MV-4-11 (cell line): ENCODE measurements at regions not wholly inside any gene's neighbourhood (a gene's known extent, or its start where the extent isn't known, plus 50 kb on each side); places are given as distances from the start of the nearest gene placed in this dataset.
"Not testable (repeated sequence)": the region's sequence is repeated elsewhere in the genome, so short reads cannot be mapped to it uniquely, and the experiment has no call there.

Source experiments
- DNase-seq: peaks from one replicate; lab custom pipeline; 2025; lab: John Stamatoyannopoulos, UW

DNA sequence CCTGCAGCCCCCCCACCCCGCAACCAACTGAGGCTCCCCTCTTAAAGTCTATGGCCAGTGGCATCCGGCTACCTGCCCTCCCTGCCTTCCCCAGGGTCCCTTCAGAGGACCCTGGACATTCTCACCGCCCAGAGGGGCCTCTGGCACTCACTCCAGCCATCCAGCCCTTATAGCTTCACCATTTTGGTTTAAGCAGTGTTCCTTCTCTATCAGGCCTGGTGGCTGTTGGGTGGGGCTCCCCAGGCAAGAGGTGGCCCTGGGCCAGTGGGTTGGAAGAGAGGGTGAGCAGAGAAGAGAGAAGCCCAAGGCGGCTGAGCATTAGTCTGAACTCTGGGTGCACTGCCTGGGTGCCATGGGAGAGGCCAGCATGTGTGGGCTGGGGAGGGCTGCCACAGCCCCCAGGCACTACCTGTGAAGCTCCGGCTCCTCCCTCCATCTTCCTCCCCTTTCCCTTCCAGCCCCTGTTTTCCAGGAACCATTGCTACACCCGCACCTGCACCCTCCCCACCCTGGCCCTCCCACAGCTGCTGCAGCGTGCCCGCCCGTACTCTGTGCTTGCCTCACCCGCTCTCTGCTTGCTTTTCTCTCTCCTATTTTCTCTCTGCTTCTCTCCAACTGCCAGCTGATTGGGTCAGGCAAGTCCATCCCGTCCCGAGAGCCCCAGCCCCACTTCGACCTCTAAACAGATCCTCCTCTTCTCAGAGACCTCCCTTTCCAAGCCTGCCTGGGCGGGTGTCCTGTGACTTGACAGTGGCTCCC is 168.2 kb downstream of the TBC1D2B start:
- DNase-seq: no peak

DNA sequence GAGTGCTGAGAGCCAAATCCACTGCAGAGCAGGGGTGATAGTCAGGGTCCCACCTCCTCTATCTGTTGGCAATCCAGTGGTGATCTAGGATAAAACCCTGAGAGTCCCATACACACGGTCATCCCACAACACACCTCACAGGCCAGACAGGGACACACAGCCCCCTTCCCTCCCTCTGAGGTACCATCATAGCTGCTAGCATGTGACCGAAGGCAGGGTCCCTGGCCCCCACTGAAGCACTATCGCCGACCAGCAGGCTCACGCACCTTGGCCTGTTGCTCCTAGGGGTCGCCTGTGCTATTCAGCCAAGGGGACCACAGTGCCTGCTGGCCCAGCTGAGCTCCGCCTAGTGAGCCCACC is 168.8 kb downstream of the TBC1D2B start:
- not testable (repeated sequence) for DNase-seq

DNA sequence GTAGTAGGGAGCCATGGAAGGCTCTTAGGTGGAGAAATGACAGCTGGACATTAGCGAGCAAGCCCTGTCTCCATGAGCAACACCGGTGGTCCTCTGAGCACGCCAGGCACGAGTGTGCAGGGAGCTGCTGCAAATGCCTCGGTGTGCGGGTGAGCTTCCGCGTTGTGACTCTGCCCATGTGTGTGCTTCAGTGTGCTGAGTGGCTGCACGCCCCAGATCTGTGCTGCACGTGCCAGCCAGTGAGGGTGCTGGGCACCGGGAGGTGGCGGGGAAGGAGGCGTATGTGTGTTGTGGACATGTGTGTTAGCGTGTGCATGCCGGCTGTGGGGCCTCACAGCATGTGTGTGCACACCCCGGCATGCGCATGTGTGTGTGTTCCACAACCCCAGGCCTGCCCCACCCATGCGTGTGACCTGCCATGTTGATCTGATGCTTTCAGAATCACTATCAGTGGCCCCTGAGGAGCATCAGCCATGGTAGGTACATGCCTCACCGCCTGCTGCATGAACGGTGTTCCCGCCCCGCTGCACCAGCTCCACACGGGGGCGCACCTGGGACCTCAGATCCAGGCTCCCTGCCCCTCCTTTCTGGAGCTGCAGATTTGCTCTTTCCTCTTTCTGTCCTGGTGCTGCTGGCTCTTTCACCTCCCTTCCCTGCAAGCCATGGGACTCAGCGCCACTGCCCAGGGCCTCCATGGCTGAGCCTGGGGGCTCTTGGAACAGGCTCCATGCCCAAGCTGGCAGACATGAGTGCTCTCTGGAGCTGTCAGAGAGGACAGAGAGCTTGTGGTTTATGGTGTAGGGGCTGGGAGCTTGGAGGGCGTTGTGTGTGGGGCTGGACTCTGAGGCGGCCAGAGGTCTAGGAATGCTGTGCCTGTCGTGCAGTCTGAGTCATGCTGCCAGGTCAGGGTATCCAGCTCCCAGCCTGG is 169.4 kb downstream of the TBC1D2B start:
- DNase-seq: peak; percentile 64

DNA sequence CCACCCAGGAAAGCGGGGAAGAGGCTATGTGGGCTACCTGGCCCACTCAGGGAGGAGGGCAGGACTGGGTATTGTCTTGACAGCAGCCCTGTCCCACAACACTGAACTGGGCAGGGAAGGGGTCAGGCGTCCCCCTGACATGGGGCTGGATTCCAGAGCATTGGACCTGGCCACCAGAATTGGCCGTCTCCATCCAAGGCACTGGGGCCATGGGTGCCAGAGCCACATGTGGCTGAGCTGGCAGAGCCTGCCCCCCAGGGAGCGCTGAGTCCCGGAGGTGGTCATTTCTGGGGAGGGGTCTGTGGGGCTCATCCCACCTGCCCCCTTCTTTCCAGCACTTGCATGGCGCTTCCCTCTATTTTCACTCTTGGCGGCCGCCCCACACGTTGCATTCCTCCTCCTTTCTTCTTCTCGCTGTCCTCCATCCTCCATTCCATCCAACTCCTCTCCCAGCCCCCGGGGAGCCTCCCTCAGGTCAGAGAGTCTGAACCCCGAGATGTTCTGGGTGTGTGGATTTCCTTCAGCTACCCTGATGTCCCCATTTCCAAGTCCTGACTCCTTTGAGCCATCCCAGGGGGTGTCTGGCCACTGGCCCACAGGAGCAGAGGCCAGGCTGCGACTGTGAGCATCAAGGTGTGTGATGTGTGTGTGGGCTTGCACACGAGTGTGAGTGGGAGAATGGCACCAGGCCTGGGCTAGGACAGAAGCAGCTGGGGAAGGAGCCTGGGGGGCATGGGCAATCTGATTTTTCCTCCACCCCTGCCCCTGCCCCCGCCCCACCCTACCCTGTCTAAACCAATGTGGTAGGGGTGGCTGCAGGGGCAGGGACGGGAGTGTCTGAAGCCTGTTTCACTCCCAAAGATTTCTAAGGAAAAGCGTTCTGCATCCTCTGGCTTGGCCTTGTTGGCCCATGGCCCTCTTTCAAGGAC is 171.2 kb downstream of the TBC1D2B start:
- DNase-seq: not testable (repeated sequence)

DNA sequence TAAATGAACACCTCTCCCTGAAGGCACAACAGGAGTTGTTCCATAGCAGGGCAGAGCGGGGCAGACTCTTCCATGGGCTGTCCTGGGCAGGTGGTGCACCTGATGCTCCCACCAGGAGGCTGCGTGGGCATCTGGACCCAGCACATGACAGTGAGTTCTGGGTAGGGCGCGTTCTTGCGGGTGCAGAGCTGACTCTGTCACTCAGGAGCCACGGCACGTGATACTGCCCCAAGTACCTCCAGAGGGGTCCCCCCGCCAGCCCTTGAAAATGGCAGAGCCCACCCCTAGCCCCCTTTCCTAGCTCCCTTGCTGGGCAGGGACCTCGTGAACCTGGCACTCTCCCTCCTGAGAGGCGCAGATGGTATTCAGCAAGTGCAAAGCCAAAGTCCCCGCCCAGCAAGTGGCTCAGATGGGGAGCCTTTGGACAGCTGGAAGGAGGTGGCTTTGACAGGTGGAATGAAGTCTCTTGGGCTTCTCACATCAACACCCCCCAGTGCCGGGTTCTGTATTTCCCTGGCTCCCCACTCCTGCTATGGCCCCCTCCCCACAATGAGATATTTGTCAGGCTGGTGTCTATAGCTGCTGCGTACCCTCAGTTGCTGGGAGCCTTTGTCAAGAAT is 172.1 kb downstream of the TBC1D2B start:
- DNase-seq: no peak

DNA sequence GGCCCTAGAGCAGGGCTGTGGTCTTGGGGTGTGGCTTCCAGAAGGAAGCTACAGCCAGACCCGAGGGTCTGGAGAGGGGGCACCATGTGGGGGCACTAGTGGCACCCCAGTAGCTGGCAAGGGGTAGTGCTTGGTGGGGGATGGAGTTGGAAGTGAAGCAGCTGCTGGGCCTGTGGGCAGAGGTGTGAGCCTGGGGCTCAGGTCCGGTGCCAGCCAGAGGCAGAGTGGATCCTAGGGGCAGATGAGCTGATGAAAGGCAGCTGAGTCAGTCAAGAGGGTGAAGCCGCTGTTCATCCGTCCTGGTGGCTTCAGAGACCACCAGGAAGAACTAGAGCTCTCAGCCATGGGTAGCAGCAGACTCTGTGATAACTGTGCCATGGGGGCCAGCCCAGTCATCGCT is 172.6 kb downstream of the TBC1D2B start:
- no peak for DNase-seq

DNA sequence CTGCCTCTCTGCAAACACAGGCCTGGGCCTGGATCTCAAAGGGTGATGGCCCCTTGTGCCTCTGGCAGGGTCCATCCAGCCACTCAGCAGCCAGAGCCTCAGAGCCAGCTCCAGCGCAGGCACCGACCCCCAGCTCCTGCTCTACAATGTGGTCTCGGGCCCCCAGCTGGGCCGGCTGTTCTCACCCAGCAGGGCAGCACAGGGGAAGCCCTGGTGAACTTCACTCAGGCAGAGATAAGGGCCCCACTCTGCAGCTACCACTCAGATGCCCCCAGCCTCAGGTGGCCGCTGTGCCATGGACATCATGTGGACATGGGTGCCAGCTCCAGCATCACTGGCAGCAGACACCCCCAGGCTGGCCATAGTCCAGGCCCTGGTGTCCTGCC is 173.1 kb downstream of the TBC1D2B start:
- DNase-seq: no peak

DNA sequence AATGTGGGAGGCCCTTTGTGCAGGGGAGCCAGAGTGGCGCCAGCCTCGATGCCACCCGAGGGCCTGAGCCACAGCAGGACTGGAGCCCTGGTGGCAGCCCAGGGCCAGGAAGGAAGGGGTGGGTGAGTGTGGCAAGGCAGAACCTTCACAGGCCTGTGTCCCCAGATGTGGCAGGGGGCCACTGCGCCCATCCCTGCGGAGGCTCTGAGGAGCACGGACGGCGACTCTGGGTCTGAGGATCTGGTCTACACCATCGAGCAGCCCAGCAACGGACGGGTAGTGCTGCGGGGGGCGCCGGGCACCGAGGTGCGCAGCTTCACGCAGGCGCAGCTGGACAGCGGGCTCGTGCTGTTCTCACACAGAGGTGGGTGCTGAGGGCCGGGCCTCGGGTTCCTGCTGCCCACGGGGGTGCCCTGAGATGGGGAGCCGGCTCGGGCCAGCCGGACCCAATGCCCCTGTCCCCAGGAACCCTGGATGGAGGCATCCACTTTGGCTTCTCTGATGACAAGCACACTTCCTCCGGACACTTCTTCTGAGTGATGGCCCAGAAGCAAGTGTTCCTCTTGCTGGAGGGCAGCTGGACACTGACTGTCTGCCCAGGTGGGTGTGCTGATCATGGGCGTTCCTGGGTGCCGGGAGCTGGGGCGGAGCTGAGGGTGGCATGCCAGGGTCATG is 173.6 kb downstream of the TBC1D2B start:
- not testable (repeated sequence) for DNase-seq

DNA sequence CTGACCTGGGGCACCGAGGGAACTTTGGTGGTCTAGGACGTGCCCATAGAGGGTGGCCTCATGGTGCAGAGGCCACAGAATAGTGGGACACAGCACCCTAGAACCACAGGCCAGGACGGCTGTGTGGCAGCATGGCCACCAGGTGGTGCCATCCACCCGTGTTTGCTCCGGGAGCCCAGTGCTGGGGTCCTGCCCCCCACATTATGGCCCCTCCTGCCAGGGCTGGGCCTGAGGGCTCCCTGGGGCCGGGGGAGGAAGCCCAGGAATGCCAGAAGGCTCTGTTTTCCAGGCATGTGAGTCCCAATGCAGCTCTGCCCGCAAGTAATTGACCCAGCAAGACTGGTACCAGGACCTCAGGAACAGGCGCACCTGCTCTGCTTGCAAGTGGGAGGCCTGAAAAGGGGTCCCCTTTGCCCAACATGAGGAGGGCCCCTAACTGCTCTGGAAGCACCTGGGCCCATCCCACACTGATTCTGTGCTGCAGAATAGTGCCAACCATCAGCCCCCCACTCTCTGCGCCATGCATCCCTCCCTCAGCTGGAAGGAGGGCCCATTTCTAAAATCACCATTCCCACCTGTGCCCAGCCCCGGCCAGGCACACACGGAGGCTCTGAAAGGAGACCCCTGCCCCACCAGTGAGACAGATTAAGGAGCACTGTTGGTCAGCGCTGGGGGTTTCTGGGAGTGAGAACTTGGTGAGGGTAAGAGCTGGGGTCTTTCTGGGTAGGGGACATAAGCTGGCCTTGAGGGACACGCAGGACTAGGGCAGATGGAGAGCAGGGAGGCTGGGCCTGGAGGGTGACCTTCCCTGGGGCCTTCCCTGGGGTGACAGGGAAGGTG is 174.4 kb downstream of the TBC1D2B start:
- DNase-seq: not testable (repeated sequence)

DNA sequence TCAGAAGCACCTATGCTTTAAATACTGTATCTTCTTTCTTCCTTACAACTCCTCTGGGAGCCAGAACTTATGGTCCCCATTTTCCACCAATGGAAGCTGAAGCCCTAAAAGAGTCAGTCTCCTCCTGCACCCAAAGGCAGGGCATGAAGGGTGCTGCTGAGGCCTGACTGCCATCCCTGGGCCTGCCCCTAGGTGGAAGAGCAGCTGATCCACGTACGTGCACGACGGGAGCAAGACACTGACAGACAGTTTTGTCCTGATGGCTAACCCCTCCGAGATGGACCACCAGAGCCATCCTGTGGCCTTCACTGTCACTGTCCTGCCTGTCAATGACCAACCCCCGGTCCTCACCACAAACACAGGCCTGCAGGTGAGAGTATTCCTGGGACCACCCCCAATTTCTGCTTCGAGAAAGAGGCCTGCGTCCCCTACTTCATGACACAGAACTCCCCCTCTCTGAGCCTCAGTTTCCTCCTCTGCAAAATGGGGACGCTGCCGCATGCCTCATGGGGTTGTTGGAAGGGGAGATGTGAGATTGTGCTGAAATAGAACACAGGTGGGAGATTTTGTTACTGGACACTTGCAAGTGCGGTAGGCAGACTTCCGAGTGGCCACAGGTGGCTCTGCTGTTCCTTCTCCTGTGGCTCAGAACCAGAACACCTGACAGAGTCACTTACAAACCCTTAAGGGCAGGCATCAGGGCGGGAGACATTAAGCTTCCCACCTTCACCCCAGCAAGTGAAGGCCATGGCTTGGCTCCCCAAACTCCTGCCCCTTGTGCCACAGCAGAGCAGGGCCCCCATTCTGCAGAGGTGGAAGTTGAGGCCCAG is 175.4 kb downstream of the TBC1D2B start:
- no peak for DNase-seq

DNA sequence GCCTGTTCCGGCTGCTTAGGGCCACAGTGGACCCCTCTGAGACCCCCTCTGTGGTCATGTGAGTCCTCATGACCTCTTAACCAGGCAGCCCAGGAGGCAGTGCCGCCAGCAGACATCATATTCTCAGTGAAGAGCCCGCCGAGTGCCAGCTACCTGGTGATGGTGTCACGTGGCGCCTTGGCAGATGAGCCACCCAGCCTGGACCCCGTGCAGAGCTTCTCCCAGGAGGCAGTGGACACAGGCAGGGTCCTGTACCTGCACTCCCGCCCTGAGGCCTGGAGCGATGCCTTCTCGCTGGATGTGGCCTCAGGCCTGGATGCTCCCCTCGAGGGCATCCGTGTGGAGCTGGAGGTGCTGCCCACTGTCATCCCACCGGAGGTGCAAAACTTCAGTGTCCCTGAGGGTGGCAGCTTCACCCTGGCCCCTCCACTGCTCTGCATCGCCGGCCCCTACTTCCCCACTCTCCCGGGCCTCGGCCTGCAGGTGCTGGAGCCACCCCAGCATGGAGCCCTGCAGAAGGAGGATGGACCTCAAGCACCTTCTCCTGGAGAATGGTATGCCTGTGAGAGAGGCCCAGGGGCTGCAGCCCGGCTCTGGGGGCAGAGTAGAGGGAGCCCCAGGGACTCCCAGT is 176.1 kb downstream of the TBC1D2B start:
- DNase-seq: no peak

DNA sequence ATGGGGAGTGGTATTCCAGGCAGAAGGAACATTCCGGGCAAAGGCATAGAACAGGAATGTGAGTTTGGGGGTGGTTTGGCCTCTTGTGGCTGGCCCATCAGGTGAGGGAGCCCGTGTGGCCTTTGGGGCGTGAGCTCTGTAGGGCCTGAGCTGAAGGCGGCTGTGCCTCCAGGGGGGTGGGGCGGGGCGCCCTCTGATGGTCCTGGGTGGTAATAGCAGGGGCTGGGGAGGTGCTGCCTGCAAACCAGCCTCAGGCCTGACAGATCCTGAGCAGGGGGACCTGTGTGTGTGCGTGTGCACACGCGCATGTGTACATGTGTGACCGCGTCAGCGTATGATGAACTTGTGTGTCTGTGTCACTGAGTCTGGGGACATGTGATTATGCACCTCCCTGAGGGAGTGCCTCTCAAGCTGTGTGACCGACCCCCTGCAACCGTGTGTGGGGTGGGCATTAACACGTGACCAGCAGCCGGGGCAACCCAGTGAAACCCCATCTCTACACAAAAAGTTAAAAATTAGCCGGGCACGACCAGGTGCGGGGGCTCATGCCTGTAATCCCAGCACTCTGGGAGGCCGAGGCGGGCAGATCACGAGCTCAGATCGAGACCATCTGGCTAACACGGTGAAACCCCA is 177.1 kb downstream of the TBC1D2B start:
- DNase-seq: not testable (repeated sequence)

DNA sequence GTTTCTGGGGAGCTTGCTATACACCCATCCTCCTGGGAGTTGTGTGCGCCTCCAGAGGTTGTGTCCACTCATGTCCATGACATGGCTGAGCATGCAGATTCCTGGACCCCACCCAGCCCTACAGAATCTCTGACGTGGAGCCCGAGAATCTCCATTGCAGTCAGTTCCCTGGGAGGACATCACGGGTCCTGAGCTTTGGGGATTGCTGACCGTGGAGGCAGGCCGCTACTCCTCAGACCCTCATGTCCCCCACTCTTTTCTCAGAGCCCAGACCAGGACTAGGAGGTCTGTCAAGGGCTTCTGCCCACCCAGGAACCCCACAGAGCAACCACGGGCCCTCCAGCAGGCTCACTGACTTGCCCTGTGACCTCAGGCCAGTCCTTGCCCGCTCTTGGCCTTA is 177.7 kb downstream of the TBC1D2B start:
- not testable (repeated sequence) for DNase-seq

DNA sequence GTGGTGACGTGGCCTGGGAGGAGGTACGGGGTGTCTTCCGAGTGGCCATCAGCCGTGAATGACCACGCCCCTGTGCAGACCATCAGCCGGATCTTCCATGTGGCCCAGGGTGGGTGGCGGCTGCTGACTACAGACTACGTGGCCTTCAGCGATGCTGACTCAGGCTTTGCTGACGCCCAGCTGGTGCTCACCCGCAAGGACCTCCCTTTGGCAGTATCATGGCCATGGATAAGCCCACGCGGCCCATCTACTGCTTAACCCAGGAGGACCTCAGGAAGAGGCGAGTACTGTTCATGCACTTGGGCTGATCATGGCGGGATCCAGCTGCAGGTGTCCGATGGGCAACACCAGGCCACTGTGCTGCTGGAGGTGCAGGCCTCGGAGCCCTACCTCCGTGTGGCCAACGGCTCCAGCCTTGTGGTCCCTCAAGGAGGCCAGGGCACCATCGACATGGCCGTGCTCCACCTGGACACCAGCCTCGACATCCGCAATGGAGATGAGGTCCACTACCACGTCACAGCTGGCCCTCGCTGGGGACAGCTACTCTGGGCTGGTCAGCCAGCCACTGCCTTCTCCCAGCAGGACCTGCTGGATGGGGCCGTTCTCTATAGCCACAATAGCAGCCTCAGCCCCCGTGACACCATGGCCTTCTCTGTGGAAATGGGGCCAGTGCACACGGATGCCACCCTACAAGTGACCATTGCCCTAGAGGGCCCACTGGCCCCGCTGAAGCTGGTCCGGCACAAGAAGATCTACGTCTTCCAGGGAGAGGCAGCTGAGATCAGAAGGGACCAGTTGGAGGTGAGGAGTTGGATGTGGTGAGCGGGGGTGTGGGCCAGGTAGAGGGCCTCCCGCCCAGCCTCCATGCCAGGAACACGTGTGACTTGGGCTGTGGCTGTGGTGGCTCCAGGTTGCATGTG is 178.4 kb downstream of the TBC1D2B start:
- DNase-seq: no peak

DNA sequence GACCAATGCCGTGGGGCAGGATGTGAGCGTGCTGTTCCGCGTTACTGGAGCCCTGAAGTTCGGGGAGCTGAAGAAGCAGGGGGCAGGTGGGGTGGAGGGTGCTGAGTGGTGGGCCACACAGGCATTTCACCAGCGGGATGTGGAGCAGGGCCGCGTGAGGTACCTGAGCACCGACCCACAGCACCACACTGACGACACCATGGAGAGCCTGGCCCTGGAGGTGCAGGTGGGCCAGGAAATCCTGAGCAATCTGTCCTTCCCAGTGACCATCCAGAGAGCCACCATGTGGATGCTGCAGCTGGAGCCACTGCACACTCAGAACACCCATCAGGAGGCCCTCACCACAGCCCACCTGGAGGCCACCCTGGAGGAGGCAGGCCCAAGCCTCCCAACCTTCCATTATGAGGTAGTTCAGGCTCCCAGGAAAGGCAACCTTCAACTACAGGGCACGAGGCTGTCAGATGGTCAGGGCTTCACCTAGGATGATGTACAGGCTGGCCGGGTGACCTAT is 179.6 kb downstream of the TBC1D2B start:
- no peak for DNase-seq

DNA sequence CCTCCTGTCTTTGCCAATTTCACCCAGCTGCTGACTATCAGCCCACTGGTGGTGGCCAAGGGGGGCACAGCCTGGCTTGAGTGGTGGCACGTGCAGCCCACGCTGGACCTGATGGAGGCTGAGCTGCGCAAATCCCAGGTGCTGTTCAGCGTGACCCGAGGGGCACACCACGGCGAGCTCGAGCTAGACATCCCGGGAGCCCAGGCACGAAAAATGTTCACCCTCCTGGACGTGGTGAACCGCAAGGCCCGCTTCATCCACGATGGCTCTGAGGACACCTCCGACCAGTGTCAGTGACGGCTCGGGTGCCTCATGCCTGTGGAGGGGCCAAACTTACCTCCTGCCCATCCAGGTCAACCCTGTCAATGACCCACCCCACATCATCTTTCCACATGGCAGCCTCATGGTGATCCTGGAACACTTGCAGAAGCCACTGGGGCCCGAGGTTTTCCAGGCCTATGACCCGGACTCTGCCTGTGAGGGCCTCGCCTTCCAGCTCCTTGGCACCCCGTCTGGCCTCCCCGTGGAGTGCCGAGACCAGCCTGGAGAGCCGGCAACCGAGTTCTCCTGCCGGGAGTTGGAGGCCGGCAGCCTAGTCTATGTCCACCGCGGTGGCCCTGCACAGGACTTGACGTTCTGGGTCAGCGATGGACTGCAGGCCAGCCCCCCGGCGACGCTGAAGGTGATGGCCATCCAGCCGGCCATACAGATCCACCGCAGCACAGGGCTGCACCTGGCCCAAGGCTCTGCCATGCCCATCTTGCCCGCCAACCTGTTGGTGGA is 180.2 kb downstream of the TBC1D2B start:
- DNase-seq: not testable (repeated sequence)
